ENCODE measurements at regions not wholly inside any gene's neighbourhood (a gene's known extent, or its start where the extent isn't known, plus 50 kb on each side); places are given as distances from the start of the nearest gene placed in this dataset.

DNA sequence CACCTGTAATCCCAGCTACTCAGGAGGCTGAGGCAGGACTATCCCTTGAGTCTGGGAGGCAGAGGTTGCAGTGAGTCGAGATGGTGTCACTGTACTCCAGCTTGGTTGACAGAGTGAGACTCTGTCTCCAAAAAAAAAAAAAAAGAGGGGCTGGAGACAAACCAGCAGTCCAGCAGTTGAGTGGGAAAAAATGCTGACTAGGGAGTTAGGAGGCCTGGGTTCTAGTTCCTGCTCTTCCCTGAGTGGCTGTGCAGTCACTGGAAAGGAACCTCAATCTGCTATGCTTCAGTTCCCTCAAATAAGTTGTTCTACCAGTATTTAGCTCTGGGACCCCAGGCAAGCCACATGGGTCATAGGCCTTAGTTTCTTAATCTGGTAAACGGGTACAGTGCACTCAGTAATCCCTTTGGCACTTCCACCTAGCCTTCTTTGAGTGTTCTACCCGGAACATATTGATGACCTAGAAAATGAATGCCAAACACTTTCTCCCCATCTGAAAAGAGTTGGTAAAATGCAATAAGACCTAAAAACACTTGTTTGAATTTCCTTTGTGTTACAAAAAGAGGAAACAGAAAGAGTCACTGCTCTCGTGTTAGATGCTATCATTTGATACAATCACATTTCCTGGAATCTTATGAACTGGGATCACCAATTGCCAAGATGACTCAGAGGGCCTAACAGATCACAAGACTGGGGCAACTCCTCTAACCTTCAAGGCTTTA is 99.3 kb upstream of the EGFL6 start:
- TF ChIP-seq, protein P1, sequence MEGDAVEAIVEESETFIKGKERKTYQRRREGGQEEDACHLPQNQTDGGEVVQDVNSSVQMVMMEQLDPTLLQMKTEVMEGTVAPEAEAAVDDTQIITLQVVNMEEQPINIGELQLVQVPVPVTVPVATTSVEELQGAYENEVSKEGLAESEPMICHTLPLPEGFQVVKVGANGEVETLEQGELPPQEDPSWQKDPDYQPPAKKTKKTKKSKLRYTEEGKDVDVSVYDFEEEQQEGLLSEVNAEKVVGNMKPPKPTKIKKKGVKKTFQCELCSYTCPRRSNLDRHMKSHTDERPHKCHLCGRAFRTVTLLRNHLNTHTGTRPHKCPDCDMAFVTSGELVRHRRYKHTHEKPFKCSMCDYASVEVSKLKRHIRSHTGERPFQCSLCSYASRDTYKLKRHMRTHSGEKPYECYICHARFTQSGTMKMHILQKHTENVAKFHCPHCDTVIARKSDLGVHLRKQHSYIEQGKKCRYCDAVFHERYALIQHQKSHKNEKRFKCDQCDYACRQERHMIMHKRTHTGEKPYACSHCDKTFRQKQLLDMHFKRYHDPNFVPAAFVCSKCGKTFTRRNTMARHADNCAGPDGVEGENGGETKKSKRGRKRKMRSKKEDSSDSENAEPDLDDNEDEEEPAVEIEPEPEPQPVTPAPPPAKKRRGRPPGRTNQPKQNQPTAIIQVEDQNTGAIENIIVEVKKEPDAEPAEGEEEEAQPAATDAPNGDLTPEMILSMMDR (conservative IDR thresholded peaks at IDR 0.05), result no peak
- TF ChIP-seq ZFX (IDR thresholded peaks at IDR 0.05), result no peak
